ENCODE measurements at regions not wholly inside any gene's neighbourhood (a gene's known extent, or its start where the extent isn't known, plus 50 kb on each side); places are given as distances from the start of the nearest gene placed in this dataset.

GRCh38 chr13:67951431-67951830, 721.3 kb upstream of the PCDH9 start:
- TF ChIP-seq CTCF (IDR thresholded peaks at IDR 0.05; ENCODE audit: low read depth, low read length, poor library complexity, severe bottlenecking): no peak
- no peak for TF ChIP-seq EZH2phosphoT487 (IDR thresholded peaks at IDR 0.05; ENCODE audit: borderline replicate concordance, low read length)

Measured in DOHH2 (cell line).